GM18867 (cell line): ENCODE measurements at regions not wholly inside any gene's neighbourhood (a gene's known extent, or its start where the extent isn't known, plus 50 kb on each side); places are given as distances from the start of the nearest gene placed in this dataset.
"Not testable (repeated sequence)": the region's sequence is repeated elsewhere in the genome, so short reads cannot be mapped to it uniquely, and the experiment has no call there.

Experiments
- ATAC-seq: cut with Tn5 transposase; IDR thresholded peaks from one replicate; pipeline ENCODE4 v1.9.1; 2021; ENCODE audit warnings: mild to moderate bottlenecking, moderate library complexity; ENCODE audit not compliant: unreplicated experiment

- no peak for ATAC-seq
These were observed 220.4 kb upstream of the SLC35G4 start for GRCh38 chr18:11388755-11389680.

GRCh38 chr18:11387880-11388279 is 221.5 kb upstream of the SLC35G4 start:
- no peak for ATAC-seq

GRCh38 chr18:11383381-11383780 is 226.0 kb upstream of the SLC35G4 start:
- no peak for ATAC-seq

- ATAC-seq = no peak
These were observed 228.4 kb upstream of the SLC35G4 start for GRCh38 chr18:11380968-11381367.

GRCh38 chr18:11379660-11380059 is 229.7 kb upstream of the SLC35G4 start:
- no peak for ATAC-seq

GRCh38 chr18:11377766-11378540 is 228.6 kb upstream of the PIEZO2 start:
- no peak for ATAC-seq

- no peak for ATAC-seq
These were observed 222.8 kb upstream of the PIEZO2 start for GRCh38 chr18:11372163-11372562.

GRCh38 chr18:11369556-11369955 is 220.2 kb upstream of the PIEZO2 start:
- no peak for ATAC-seq

GRCh38 chr18:11368020-11368419 is 218.7 kb upstream of the PIEZO2 start:
- no peak for ATAC-seq

GRCh38 chr18:11367351-11367750 is 218.0 kb upstream of the PIEZO2 start:
- no peak for ATAC-seq

GRCh38 chr18:11366410-11366809 is 217.0 kb upstream of the PIEZO2 start:
- no peak for ATAC-seq

- no peak for ATAC-seq
These were observed 213.5 kb upstream of the PIEZO2 start for GRCh38 chr18:11362856-11363255.

- not testable (repeated sequence) for ATAC-seq
These were observed 212.5 kb upstream of the PIEZO2 start for GRCh38 chr18:11361862-11362261.

GRCh38 chr18:11357678-11358077 is 208.3 kb upstream of the PIEZO2 start:
- no peak for ATAC-seq

GRCh38 chr18:11344576-11344975 is 195.2 kb upstream of the PIEZO2 start:
- ATAC-seq = not testable (repeated sequence)

- no peak for ATAC-seq
These were observed 193.7 kb upstream of the PIEZO2 start for GRCh38 chr18:11343096-11343495.

GRCh38 chr18:11342115-11342514 is 192.7 kb upstream of the PIEZO2 start:
- ATAC-seq = not testable (repeated sequence)

- no peak for ATAC-seq
These were observed 189.9 kb upstream of the PIEZO2 start for GRCh38 chr18:11339188-11339775.

- ATAC-seq = no peak
These were observed 186.9 kb upstream of the PIEZO2 start for GRCh38 chr18:11336241-11336640.

- no peak for ATAC-seq
These were observed 178.1 kb upstream of the PIEZO2 start for GRCh38 chr18:11327391-11328009.
